WTC11 (cell line): ENCODE measurements at regions not wholly inside any gene's neighbourhood (a gene's known extent, or its start where the extent isn't known, plus 50 kb on each side); places are given as distances from the start of the nearest gene placed in this dataset.
"Not testable (repeated sequence)": the region's sequence is repeated elsewhere in the genome, so short reads cannot be mapped to it uniquely, and the experiment has no call there.

Experiments used
- ATAC-seq: fragments of 200-7000 bp; cut with Tn5 transposase; 2 replicates; pipeline ENCODE4 v1.10.0; 2021; ENCODE audit warnings: mild to moderate bottlenecking, moderate library complexity
- CTCF ChIA-PET: fragments of 300-600 bp; sonication (Branson Sonifier 250); formaldehyde crosslinking; loops from one replicate; lab custom pipeline; 2021; ENCODE audit warnings: antibody characterized with exemption; lab: Charles Lee
- POLR2A ChIA-PET: fragments of 350-600 bp; sonication (Branson Sonifier 250); formaldehyde crosslinking; loops from one replicate; lab custom pipeline; 2021; ENCODE audit warnings: antibody characterized with exemption; lab: Charles Lee
- DNase-seq: peaks from one replicate; pipeline ENCODE4 v3.0.0; 2021; ENCODE audit warnings: low spot score
- H3K27ac Mint-ChIP-seq: 2 replicates; pipeline ENCODE4 v1.8.0; 2021; ENCODE audit warnings: mixed read lengths
- H3K27me3 Mint-ChIP-seq: 2 replicates; pipeline ENCODE4 v1.8.0; 2021; ENCODE audit warnings: low read depth, mild to moderate bottlenecking, moderate library complexity, mixed read lengths
- H3K36me3 Mint-ChIP-seq: 2 replicates; pipeline ENCODE4 v1.8.0; 2021; ENCODE audit warnings: mixed read lengths
- H3K4me1 Mint-ChIP-seq: 2 replicates; pipeline ENCODE4 v1.8.0; 2022; ENCODE audit warnings: mixed read lengths
- H3K4me3 Mint-ChIP-seq: 2 replicates; pipeline ENCODE4 v1.8.0; 2021; ENCODE audit warnings: mild to moderate bottlenecking, moderate library complexity, mixed read lengths
- H3K9me3 Mint-ChIP-seq: 2 replicates; pipeline ENCODE4 v1.8.0; 2021; ENCODE audit warnings: mixed read lengths
- AFF4 ChIP-seq: sonication (generic); formaldehyde crosslinking; IDR thresholded peaks from 2 replicates; pipeline ENCODE4 v1.8.1; 2023; ENCODE audit warnings: mild to moderate bottlenecking, missing genetic modification reagents, borderline replicate concordance
- ATF1 ChIP-seq: sonication (generic); formaldehyde crosslinking; IDR thresholded peaks from 2 replicates; pipeline ENCODE4 v1.8.1; 2023; ENCODE audit warnings: mild to moderate bottlenecking, moderate library complexity, missing genetic modification reagents
- CREM ChIP-seq: sonication (generic); formaldehyde crosslinking; IDR thresholded peaks from 2 replicates; pipeline ENCODE4 v1.8.1; 2022; ENCODE audit warnings: mild to moderate bottlenecking, missing genetic modification reagents, moderate library complexity
- ERG ChIP-seq: fragments of 250-450 bp; sonication (Bioruptor Pico); IDR thresholded peaks from 2 replicates; pipeline ENCODE4 v1.8.0; 2021; ENCODE audit warnings: mild to moderate bottlenecking
- FOXP4 ChIP-seq: sonication (generic); formaldehyde crosslinking; IDR thresholded peaks from 2 replicates; pipeline ENCODE4 v1.8.0; 2022; ENCODE audit warnings: mild to moderate bottlenecking, missing genetic modification reagents
- HMGA2 ChIP-seq: fragments of 250-450 bp; sonication (Bioruptor Pico); IDR thresholded peaks from 2 replicates; pipeline ENCODE4 v1.4.0; 2021; ENCODE audit warnings: mild to moderate bottlenecking, moderate library complexity
- MYBL2 ChIP-seq: sonication (generic); formaldehyde crosslinking; IDR thresholded peaks from 2 replicates; pipeline ENCODE4 v1.8.1; 2023; ENCODE audit warnings: mild to moderate bottlenecking, moderate library complexity, missing genetic modification reagents
- NFE2L1 ChIP-seq: sonication (generic); formaldehyde crosslinking; IDR thresholded peaks from 2 replicates; pipeline ENCODE4 v1.8.1; 2023; ENCODE audit warnings: missing genetic modification reagents
- NFYB ChIP-seq: sonication (generic); formaldehyde crosslinking; conservative IDR thresholded peaks from 2 replicates; pipeline ENCODE4 v1.8.0; 2022; ENCODE audit warnings: low read depth, missing genetic modification reagents
- NR2C2 ChIP-seq: sonication (generic); formaldehyde crosslinking; IDR thresholded peaks from 2 replicates; pipeline ENCODE4 v1.8.0; 2022; ENCODE audit warnings: mild to moderate bottlenecking, missing genetic modification reagents
- NR3C1 ChIP-seq: sonication (generic); formaldehyde crosslinking; conservative IDR thresholded peaks from 2 replicates; pipeline ENCODE4 v1.8.1; 2023; ENCODE audit warnings: low read depth, mild to moderate bottlenecking, missing genetic modification reagents
- PRRX2 ChIP-seq: fragments of 250-450 bp; sonication (Bioruptor Pico); IDR thresholded peaks from 2 replicates; pipeline ENCODE4 v1.8.0; 2021; ENCODE audit warnings: mild to moderate bottlenecking
- SMAD4 ChIP-seq: sonication (generic); formaldehyde crosslinking; IDR thresholded peaks from 2 replicates; pipeline ENCODE4 v1.8.0; 2022; ENCODE audit warnings: mild to moderate bottlenecking, missing genetic modification reagents
- ZMAT4 ChIP-seq: fragments of 250-450 bp; sonication (Bioruptor Pico); IDR thresholded peaks from 2 replicates; pipeline ENCODE4 v1.9.0; 2021; ENCODE audit warnings: mild to moderate bottlenecking
- ZNF512 ChIP-seq: sonication (generic); formaldehyde crosslinking; IDR thresholded peaks from 2 replicates; pipeline ENCODE4 v1.8.1; 2022; ENCODE audit warnings: missing genetic modification reagents, borderline replicate concordance
- TF ChIP-seq, protein P1 (sequence below): fragments of 200-600 bp; IDR thresholded peaks from 2 replicates; pipeline ENCODE4 v1.8.0; 2022; ENCODE audit warnings: antibody characterized with exemption

DNA sequence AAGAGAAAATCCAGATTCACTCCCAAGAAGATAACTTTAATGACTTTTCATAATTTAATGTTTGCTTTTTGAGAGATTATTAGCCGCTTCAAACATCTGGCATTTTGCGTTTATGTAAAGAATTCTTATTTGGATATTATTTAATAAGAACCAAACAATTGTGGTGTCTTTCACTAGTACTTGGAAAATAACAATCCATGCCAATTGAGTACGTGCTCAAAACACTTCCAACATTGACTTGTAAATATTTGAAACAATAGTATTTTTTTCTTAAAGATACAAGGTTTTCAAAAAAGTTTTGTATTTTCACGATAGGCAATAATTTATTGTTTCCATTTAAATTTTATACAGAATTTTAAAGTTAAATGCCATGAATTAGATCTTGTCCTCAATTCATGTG, 498.7 kb downstream of the AMY1C start:
- CTCF ChIA-PET = no interaction called here
- DNase-seq = no peak
- no peak for TF ChIP-seq PRRX2
- no peak for TF ChIP-seq NFE2L1 (CRISPR knock-in tag)
- no peak for TF ChIP-seq FOXP4 (CRISPR knock-in tag)
- no peak for TF ChIP-seq NR2C2
- TF ChIP-seq CREM (CRISPR knock-in tag) = no peak
- TF ChIP-seq MYBL2 (CRISPR knock-in tag) = no peak
- TF ChIP-seq, all 79 proteins: peak for 0
- peaks cover 4% of the 10 kb centered on the region; the same call in 1 of the 2 replicates for H3K9me3 Mint-ChIP-seq
- H3K27me3 Mint-ChIP-seq = no peaks in the 10 kb centered on the region
- H3K4me1 Mint-ChIP-seq = no peaks in the 10 kb centered on the region
- H3K4me3 Mint-ChIP-seq = no peak overlapping the region
- POLR2A ChIA-PET = no interaction called here
- H3K36me3 Mint-ChIP-seq = no peaks in the 10 kb centered on the region
- no peak for ATAC-seq
- H3K27ac Mint-ChIP-seq = no peak overlapping the region

- Mint-ChIP-seq H3K4me3 (no peak overlapping the region), H3K27ac (no peak overlapping the region), H3K27me3 (peaks cover 3% of the 10 kb centered on the region; the same call in 1 of the 2 replicates), H3K36me3 (peaks cover 9% of the 10 kb centered on the region), H3K9me3 (peaks cover 16% of the 10 kb centered on the region), H3K4me1 (no peaks in the 10 kb centered on the region)
- TF ChIP-seq SMAD4 = no peak
- TF ChIP-seq HMGA2 (CRISPR knock-in tag) = no peak
- no peak for TF ChIP-seq ZMAT4 (CRISPR knock-in tag)
- POLR2A ChIA-PET = no interaction called here
- CTCF ChIA-PET = no interaction called here
- no peak for DNase-seq
- ATAC-seq = no peak
These were observed 509.8 kb downstream of the AMY1C start for GRCh38 chr1:104259481-104259880.

DNA sequence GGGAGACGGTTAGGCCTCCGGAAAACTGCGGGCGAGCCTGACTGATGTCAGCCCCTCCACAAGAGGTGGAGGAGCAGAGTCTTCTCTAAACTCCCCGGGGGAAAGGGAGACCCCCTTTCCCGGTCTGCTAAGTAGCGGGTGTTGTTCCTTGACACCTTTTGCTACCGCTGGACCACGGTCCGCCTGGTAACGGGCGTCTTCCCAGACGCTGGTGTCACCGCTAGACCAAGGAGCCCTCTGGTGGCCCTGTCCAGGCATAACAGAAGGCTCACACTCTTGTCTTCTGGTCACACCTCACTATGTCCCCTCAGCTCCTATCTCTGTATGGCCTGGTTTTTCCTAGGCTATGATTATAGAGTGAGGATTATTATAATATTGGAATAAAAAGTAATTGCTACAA, 513.4 kb downstream of the AMY1C start:
- H3K4me3 Mint-ChIP-seq, H3K36me3 Mint-ChIP-seq, H3K27me3 Mint-ChIP-seq, H3K4me1 Mint-ChIP-seq, ATAC-seq, H3K27ac Mint-ChIP-seq, CTCF ChIA-PET, POLR2A ChIA-PET: not testable (repeated sequence)
- H3K9me3 Mint-ChIP-seq = peaks cover 16% of the 10 kb centered on the region
- DNase-seq = peak; percentile 54
- TF ChIP-seq, protein P1, sequence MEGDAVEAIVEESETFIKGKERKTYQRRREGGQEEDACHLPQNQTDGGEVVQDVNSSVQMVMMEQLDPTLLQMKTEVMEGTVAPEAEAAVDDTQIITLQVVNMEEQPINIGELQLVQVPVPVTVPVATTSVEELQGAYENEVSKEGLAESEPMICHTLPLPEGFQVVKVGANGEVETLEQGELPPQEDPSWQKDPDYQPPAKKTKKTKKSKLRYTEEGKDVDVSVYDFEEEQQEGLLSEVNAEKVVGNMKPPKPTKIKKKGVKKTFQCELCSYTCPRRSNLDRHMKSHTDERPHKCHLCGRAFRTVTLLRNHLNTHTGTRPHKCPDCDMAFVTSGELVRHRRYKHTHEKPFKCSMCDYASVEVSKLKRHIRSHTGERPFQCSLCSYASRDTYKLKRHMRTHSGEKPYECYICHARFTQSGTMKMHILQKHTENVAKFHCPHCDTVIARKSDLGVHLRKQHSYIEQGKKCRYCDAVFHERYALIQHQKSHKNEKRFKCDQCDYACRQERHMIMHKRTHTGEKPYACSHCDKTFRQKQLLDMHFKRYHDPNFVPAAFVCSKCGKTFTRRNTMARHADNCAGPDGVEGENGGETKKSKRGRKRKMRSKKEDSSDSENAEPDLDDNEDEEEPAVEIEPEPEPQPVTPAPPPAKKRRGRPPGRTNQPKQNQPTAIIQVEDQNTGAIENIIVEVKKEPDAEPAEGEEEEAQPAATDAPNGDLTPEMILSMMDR = peak; percentile 24; the same call in 1 of the 2 replicates

DNA sequence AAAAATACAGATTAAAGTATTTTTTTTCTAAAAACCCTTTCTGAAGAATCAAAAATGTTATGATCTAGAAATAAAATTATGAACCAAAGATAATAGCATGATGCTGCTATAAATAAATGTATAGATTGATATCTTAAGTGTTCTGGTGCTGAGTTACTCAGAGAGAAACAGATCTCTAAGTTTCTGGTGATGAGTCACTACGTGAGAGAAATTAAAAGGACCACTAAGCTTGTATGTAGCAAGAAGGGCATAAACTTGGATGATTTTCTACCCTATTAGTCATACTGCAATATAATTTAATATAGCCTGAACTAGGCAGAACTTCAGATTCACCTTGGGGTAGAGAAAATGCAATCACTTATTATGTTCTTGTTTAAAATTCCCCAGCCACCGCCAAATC, 514.8 kb downstream of the AMY1C start:
- CTCF ChIA-PET = no interaction called here

More for the DNA sequence above, 514.8 kb downstream of the AMY1C start:
- Mint-ChIP-seq H3K36me3 (peaks cover 9% of the 10 kb centered on the region), H3K27ac (no peak overlapping the region), H3K4me3 (no peak overlapping the region), H3K9me3 (peaks cover 16% of the 10 kb centered on the region), H3K27me3 (peaks cover 3% of the 10 kb centered on the region; the same call in 1 of the 2 replicates), H3K4me1 (no peaks in the 10 kb centered on the region; the same call in 1 of the 2 replicates)
- no peak for TF ChIP-seq ZNF512
- TF ChIP-seq ATF1 (CRISPR knock-in tag) = no peak
- no peak for TF ChIP-seq NR3C1
- no peak for TF ChIP-seq NFYB (CRISPR knock-in tag)
- no peak for TF ChIP-seq ERG (CRISPR knock-in tag)
- no peak for TF ChIP-seq AFF4 (CRISPR knock-in tag)
- ATAC-seq (no peak), DNase-seq (no peak)
- POLR2A ChIA-PET = no interaction called here
